Amygdala (tissue), 56 donors: ENCODE measurements at regions not wholly inside any gene's neighbourhood (a gene's known extent, or its start where the extent isn't known, plus 50 kb on each side); places are given as distances from the start of the nearest gene placed in this dataset.
"Not testable (repeated sequence)": the region's sequence is repeated elsewhere in the genome, so short reads cannot be mapped to it uniquely, and the experiment has no call there.

ENCODE experiments used
- DNase-seq, 56 donors: peaks; one replicate each; lab custom pipeline; 2025; lab: John Stamatoyannopoulos, UW

DNA sequence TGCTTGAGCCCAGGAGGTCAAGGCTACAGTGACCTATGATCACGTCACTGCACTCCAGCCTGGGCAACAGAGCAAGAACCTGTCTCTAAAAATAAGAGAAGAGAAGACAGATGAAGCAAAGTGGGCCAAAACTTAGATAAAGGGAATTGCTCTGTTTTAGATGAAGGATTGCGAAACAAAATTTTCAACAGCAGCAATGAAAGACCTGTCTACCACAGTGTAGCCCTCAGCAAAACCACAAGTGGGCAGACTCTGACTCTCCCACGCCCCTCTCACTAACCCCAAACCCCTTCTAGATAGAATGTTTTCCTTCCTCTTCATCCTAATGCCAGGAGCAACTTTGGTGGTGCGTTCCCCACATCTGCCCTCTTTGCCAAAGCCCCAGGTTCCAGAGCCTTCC lies 105.6 kb upstream of the ALDH3B2 start:
- no peak for DNase-seq

DNA sequence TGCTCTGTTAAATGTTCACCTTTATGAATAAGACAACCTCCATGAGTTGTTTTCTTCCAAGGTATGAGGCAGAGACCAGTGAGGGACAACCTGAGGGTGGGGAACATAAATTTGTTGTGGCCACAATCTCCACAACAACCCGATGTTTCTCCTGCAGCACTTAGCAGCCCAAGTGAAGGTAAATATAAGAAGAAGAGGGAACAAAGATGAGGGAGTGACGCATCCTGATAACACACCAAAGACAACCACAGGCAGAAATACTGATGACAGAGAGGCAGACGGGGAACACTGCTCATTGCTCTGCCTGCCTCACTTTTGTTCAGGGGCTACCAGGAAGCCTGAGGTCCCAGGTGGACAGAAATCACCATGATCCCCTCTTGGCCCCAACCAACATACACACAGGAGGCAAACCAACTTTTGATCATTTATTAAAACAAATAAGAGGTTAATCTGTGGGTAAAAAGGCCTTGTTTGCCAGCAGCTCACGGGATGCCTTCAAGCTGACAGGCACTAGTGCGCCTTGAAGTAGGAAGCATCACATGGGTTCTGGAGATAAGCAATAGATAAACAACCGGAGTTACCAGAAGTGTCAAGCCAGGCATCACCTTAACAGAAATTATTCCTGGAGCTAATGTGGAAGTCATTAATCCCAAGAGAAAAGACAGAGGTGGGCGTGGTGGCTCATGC lies 104.9 kb upstream of the ALDH3B2 start:
- not testable (repeated sequence) for DNase-seq

DNA sequence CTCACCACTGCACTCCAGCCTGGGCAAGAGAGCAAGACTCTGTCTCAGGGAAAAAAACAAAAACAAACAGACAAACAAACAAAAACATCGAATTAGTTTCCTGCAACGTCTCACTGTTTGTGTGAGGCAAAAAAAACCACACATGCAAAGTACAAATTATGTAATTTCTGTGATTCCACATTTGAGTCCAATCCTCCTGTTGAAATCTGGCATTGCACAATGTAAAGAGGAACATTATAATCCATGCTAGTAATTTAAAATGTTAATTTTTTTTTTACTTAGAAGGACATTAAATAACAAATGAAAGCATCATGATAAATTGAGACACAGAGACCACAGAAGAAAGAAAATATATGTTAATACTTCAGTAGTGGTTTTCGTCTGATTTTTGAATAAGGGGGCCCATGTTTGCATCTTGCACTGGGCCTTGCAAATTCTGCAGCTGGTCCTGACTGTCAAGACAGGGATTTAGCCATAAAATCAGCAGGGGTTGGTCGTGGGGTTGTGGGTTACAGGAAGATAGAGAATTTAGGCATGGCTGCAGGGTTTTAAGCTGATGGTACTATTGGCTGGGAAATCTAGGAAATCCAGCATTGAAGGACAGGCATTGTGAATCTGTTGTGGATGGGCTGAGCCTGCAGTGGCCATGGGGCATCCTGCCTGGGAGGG lies 102.6 kb upstream of the ALDH3B2 start:
- DNase-seq = no peak

DNA sequence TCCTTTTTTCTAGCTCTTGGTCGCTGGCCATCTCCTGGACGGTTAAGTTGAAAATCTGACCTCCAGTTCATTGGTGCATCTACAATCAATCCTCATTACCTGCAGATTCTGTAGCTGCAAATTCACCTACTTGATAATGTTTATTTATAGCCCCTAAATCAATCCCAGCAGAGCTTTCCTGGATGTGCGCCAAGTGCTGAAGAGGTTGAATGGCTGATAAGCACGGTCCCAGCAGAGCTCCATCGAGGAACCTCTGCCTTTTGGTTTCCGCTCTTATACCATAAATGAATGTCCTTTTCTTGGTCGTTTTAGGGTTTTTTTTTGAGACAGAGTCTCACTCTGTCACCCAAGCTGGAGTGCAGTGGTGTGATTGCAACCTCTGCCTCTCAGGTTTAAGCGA lies 99.8 kb upstream of the ALDH3B2 start:
- DNase-seq = not testable (repeated sequence)

DNA sequence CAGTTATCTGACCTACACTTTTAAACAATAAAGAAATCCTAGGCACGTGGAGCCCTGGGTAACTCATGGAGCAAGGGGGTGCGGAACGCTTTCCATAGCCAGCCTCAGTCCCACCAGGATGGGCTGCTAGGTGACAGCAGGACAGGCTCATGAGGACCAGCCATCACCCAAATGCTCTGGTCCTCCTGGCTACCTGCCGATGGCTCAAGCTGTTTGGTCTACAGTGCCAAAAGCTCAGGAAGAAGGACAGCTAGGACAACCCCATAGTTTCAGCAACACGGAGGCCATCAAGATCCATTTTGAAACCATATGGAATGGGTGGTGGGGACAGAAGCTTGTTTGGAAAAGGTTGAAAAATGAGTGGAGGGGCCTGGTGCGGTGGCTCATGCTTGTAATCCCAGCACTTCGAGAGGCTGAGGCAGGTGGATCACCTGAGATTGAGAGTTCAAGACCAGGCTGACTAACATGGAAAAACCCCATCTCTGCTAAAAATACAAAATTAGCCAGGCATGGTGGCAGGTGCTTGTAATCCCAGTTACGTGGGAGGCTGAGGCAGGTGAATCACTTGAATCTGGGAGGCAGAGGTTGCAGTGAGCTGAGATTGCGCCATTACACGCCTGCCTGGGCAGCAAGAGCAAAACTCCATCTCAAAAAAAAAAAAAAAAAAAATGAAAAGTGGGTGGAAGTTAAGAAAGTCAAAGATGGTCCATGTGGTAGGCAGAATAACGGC lies 93.7 kb upstream of the ALDH3B2 start:
- DNase-seq = not testable (repeated sequence)

DNA sequence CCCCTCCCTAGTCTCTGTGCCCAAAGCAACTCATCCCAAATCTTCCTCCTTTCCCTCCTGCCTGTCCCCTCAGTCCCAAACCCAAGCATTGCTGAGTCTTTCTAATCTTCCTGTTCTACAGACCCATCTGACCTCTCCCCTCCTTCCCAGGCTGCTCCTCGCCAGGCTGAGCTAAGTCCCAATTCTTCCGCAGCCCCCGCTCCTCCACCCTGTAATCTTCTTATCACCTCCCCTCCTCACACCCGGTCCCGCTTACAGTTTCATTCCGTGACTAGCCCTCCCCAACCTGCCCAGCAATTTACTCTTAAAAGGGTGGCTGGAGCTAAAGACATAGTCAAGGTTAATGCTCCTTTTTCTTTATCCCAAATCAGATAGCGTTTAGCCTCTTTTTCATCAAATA lies 86.8 kb upstream of the ALDH3B2 start:
- DNase-seq = not testable (repeated sequence)

DNA sequence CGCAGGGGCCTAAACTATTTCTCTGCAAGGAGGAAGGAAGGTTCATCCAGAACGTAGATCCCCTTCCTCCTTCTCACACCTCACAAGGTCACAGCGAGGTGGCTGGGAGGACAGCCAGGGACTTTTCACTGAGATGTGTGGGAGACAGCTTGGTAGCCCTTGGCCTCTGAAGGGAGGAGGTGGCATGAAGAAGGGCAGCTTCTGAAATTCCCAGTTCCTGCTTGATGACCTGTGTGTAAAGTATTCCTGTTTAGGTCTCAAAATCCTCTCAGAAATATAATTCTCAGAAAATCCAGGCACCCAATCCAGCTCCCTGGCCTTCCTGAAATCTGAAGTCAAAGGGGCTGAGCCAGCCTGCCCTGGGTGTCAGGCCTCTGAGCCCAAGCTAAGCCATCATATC lies 84.9 kb upstream of the ALDH3B2 start:
- DNase-seq = not testable (repeated sequence)

DNA sequence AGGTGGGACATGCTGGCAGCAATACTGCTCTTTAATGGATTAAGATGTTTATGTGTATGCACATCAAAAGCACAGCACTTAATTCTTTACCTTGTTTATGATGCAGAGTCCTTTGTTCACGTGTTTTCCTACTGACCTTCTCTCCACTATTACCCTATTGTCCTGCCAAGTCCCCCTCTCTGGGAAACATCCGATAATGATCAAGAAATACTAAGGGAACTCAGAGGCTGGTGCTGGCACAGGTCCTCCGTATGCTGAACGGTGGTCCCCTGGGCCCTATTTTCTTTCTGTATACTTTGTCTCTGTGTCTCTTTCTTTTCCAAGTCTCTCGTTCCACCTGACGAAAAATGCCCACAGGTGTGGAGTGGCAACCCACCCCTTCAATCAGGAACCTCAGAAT lies 84.0 kb upstream of the ALDH3B2 start:
- not testable (repeated sequence) for DNase-seq

DNA sequence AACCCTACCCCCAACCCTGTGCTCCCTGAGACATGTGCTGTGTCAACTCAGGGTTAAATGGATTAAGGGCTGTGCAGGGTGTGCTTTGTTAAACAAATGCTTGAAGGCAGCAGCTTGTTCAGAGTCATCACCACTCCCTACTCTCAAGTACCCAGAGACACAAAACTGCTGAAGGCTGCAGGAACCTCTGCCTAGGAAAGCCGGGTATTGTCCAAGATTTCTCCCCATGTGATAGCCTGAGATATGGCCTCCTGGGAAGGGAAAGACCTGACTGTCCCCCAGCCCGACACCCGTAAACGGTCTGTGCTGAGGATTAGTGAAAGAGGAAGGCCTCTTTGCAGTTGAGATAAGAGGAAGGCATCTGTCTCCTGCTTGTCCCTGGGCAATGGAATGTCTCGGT lies 83.6 kb upstream of the ALDH3B2 start:
- DNase-seq = not testable (repeated sequence)

DNA sequence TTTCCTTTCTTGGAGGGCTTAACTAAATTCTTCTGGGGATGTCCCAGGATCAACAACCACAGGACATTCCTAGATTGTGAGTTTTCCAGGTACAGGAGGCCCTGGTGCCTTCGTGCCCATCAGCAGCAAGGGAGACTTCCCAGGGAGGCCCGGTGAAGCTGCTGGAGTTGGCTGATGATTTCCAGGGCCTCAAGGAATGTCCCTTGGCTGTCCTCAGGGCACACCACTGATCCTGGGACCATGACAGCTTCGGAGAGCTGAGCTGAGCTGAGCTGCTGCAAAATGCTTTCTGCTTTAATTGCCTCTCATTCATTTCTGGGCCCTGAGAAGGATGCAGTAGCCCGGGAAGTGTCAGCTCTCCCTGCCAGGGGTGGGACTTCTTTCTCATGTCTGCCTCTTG lies 79.4 kb upstream of the ALDH3B2 start:
- not testable (repeated sequence) for DNase-seq

DNA sequence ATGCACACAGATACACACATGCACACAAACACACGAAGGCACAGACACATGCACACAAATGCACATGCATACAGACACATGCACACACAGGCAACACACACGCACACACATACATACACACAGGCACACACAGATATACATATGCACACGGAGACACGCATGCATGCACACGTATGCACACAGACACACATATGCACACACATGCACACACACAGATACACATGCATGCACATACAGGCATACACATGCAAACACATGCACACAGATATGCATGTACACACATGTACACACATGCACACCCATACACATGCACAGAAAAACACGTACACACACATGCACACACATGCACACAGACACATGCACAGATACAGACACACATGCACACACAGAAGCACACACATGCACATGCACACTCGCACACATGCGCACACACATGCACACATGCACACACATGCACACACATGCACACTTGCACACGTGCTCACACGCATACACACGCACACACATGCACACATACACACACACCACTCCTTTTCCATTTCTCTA lies 70.8 kb upstream of the ALDH3B2 start:
- no peak for DNase-seq

DNA sequence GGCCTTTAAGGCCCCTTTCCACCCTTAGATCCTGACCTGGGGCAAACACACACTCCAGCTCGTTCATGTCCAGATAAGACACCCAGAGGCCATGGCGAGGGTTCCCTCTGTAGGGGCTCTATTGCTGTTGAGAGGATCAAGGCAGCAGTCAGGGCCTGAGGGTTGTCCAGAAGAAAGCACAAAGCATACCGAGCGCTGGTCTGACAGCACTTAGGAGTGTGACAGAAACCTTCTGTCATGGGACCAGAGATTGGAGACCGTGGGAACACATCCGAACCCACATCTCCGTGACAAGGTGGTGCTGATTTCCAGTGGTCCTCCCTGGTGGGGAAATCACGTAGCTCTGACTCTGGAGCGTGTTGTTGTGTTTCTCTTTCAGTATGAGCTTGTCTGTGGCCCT lies 69.8 kb upstream of the ALDH3B2 start:
- DNase-seq = not testable (repeated sequence)

DNA sequence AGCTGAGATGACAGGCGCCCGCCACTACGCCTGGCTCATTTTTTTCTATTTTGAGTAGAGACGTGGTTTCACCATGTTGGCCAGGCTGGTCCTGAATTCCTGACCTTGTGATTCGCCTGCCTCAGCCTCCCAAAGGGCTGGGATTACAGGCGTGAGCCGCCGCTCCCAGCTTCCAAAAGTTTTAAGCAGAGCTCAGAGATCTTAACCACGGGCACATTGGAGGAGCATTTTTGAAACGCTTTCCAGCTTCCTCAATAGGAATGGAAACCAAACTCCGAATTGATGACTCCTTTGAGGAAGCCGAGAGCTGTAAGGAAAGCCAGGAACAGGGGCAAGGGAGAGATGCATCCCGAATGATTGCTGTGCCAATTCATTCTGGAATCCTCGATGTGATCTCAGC lies 63.8 kb upstream of the ALDH3B2 start:
- DNase-seq = not testable (repeated sequence)

DNA sequence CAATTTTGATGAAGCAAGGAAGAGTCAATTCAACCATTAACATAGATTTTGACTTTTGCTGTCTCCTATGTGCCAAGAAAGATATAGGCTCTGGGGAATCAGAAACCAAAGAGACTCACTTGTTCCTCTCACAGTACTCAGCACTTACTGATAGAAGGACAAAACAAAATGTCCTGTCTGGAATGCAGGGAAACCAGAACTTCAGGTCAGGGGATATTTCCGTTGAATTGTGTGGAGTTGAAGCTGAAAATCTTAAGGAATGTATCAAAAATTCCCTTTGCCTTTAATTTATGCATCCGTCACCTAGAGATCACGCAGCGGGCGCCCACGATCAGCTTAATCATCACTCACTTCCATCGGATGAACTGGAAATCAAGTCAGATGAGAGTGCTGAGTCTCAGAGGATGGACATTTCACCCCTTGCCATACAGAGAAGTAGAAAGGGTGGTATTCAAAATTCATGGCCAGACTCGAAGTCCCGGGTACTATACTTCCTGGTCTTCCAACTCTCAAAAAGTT lies 63.2 kb upstream of the ALDH3B2 start:
- not testable (repeated sequence) for DNase-seq

DNA sequence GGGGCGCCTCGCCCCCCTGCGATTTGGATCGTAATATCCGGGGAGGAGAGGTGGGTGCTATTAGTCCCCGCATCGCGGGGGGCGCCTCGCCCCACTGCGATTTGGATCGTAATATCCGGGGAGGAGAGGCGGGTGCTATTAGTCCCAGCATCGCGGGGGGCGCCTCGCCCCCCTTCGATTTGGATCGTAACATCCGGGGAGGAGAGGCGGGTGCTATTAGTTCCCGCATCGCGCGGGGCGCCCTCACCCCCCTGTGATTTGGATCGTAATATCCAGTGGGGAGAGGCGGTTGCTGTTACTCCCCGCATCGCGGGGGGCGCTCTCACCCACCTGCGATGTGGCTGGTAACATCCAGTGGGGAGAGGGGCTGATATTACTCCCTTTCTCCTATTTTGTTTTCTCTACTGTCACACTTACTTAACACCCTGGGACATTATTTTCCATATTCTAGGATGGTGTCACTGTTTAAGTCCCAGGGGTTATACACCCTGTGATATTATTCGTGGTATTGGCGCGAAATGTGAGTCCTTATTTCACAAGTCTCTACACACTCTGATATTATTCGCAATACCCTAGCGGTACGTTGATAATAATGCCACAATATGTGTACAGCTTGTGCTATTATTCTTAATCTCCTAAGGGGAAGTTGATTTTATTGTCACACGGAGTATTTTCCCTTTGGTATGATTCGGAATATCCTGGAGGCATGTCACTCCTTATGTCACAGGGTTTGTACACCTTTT lies 57.8 kb upstream of the ALDH3B2 start:
- DNase-seq = peak in 12 of 56 donors; percentile 1 to 86 (median 12)

DNA sequence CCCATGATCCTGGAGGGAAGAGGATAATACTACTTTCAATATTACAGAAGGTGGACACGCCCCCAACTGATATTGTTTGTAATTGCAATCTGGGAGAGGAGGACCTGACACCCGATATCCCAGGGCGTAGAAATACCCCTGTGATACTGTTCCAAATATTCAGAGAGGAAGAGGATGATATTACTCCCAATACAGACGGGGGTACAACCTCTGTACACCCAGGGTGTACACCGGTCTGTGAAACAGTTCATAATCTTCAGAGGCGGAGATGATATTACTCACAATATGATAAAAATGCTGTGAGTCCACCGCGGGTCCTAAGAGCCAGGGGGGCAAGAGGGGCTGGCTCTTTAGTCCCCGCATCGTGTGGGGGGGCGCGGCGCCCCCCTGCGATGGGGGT lies 57.2 kb upstream of the ALDH3B2 start:
- DNase-seq = no peak

DNA sequence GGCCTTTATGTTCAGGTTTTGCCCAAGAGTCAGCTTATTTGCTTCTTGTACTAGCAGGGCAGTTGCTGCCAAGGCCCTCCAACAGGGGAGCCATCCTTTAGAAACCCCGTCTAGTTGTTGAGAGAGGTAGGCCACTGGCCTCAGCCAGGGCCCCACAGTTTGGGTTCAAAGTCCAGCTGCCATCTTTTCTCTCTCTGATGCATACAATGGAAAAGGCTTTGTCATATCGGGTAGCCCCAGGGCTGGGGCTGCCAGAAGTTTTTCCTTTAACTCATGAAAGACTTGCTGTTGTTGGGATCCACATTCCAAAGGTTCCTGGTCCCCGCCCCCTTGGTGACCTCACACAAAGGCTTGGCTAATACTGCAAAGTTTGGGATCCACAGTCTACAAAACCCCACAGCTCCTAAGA lies 53.7 kb upstream of the ALDH3B2 start:
- DNase-seq = not testable (repeated sequence)

DNA sequence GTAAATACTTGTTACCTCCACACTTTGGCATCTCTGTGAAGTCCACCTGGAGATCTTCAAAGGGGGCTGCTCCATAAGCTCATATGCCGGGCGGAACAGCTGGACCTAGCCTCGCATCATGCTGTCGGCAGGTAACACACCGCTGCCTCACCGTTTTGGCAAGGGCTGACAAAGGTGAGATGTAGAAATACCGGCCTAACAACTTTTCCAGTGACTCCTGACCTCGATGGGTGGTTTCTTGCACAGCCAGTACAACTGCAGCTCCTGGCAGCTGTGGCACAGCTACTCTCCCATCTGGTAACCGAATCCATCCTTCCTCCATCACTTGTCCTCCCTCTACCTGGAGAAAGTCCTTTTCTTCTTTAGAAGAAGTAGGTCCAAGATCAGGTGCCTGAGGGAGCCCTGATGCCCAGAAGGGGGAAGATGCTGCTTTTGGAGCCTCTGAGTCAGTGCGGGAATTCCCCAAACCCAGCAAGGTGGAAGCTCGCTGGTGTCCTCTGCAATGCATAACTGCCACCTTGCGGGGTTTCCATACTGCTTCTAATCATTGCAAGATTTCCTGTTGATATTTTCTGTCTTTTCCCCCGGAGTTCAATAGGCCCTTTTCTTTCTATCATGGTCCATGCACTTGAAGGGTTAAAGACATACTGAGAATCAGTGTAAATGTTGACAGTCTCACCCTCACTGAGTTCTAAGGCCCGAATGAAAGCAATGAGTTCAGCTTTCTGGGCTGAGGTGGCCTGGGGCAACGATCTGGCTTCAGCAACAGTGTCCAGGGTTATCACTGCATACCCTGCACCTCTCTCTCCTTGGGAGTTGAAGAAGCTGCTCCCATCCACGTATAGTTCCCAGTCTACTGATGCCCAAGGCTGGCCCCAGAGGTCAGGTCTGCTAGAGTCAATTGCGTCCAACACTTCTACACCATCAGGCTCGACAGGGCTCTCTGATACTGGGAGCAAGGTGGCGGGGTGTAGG lies 52.9 kb upstream of the ALDH3B2 start:
- not testable (repeated sequence) for DNase-seq
